Prostate gland (tissue), 2 donors: ENCODE measurements at regions not wholly inside any gene's neighbourhood (a gene's known extent, or its start where the extent isn't known, plus 50 kb on each side); places are given as distances from the start of the nearest gene placed in this dataset.

Experiments
- POLR2A ChIP-seq: fragments of 450-650 bp; IDR thresholded peaks from one replicate; pipeline ENCODE4 v1.6.1; 2016; ENCODE audit warnings: antibody characterized with exemption, mild to moderate bottlenecking
- POLR2AphosphoS5 ChIP-seq: sonication (generic); formaldehyde crosslinking; IDR thresholded peaks from one replicate; pipeline ENCODE4 v1.6.1; 2017; ENCODE audit warnings: antibody characterized with exemption
- TF ChIP-seq, protein P1 (sequence below), 4 experiments: fragments of 200-600 bp in 2 of 4; fragments of 450-650 bp in 2 of 4; sonication (generic) in 2 of 4; IDR thresholded peaks; 1 replicate in 3 of 4; 2 replicates in 1 of 4; pipeline ENCODE4 v1.5.1; 2016 to 2019; ENCODE audit warnings: antibody characterized with exemption in 4 of 4, mild to moderate bottlenecking in 2 of 4, moderate library complexity in 2 of 4

DNA sequence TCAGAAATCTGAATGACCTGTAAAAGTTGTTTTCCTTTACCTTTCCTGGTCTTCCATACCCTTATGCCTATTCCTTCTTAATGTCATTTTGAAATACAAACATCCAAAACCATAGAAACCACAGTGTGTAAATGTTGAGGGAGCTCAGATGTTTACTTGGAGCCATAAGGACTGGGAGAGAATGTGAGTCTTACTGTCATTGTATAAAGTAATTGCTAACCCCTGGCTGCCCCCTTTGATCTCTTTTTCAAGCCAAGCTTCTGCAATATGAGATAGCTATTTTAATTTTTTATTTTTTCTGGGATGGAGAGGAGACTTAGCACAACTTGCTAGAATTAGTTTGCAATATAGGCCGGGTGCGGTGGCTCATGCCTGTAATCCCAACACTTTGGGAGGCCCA is 124.4 kb upstream of the AKIRIN2 start:
- TF ChIP-seq POLR2A (no peak), POLR2AphosphoS5 (no peak)
- TF ChIP-seq, protein P1, sequence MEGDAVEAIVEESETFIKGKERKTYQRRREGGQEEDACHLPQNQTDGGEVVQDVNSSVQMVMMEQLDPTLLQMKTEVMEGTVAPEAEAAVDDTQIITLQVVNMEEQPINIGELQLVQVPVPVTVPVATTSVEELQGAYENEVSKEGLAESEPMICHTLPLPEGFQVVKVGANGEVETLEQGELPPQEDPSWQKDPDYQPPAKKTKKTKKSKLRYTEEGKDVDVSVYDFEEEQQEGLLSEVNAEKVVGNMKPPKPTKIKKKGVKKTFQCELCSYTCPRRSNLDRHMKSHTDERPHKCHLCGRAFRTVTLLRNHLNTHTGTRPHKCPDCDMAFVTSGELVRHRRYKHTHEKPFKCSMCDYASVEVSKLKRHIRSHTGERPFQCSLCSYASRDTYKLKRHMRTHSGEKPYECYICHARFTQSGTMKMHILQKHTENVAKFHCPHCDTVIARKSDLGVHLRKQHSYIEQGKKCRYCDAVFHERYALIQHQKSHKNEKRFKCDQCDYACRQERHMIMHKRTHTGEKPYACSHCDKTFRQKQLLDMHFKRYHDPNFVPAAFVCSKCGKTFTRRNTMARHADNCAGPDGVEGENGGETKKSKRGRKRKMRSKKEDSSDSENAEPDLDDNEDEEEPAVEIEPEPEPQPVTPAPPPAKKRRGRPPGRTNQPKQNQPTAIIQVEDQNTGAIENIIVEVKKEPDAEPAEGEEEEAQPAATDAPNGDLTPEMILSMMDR (IDR thresholded peaks at IDR 0.05), result no peak
